ENCODE measurements at regions not wholly inside any gene's neighbourhood (a gene's known extent, or its start where the extent isn't known, plus 50 kb on each side); places are given as distances from the start of the nearest gene placed in this dataset.

DNA sequence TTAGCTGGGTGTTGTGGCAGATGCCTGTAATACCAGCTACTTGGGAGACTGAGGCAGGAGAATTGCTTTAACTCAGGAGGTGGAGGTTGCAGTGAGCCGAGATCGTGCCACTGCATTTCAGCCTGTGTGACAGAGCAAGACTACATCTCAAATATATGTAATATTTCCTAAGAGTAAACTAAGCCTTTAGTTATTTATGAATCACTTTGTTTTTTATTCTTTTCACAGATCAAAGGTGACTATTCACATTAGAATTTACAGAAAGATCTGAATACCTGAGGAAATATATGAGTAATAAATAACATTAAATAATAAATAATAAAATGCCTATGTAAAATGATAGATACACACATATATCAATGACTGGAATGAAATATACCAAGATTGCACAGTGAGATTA is 630.8 kb upstream of the IMPG1 start:
- H3K27me3 ChIP-seq (replicated peaks; ENCODE audit: insufficient read depth) = no peaks in the 10 kb centered on the region
- no peaks in the 10 kb centered on the region for H3K36me3 ChIP-seq
- H3K9me3 ChIP-seq = no peaks in the 10 kb centered on the region
- H3K4me3 ChIP-seq = no peak overlapping the region
- no peak overlapping the region for H3K27ac ChIP-seq
- ATAC-seq (ENCODE audit: insufficient number of reproducible peaks, low FRiP score, low read depth) = no peak
- TF ChIP-seq, protein P1, sequence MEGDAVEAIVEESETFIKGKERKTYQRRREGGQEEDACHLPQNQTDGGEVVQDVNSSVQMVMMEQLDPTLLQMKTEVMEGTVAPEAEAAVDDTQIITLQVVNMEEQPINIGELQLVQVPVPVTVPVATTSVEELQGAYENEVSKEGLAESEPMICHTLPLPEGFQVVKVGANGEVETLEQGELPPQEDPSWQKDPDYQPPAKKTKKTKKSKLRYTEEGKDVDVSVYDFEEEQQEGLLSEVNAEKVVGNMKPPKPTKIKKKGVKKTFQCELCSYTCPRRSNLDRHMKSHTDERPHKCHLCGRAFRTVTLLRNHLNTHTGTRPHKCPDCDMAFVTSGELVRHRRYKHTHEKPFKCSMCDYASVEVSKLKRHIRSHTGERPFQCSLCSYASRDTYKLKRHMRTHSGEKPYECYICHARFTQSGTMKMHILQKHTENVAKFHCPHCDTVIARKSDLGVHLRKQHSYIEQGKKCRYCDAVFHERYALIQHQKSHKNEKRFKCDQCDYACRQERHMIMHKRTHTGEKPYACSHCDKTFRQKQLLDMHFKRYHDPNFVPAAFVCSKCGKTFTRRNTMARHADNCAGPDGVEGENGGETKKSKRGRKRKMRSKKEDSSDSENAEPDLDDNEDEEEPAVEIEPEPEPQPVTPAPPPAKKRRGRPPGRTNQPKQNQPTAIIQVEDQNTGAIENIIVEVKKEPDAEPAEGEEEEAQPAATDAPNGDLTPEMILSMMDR (IDR thresholded peaks at IDR 0.05) = no peak
- H3K4me1 ChIP-seq (ENCODE audit: control insufficient read depth in 1 of 2, low read depth in 2 of 2) = peaks cover 0 to 7% of the 10 kb centered on the region in 2 donors
- DNase-seq (ENCODE audit: low spot score) = no peak

DNA sequence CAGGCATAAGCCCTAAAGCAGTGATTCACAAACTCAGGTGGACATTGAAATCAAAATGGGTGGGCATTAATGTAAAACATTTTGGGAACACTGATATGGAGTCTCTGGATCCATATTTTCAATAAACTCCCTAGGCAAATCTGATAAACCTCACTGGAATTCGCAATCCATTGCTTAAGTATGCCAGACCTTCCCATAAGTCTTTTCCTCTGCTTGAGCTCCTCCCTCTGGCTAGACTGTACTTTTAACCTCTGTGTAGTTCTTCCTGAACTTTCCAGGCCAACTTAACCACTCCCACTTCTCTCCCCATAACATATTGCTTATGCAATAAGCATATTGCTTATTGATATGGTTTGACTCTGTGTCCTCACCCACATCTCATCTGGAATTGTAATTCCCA is 629.7 kb upstream of the IMPG1 start:
- Histone ChIP-seq H3K9me3 (no peaks in the 10 kb centered on the region), H3K4me3 (no peak overlapping the region), H3K27ac (no peak overlapping the region), H3K4me1 (ENCODE audit: control insufficient read depth in 1 of 2, low read depth in 2 of 2) (peaks cover 0 to 7% of the 10 kb centered on the region in 2 donors), H3K36me3 (no peaks in the 10 kb centered on the region), H3K27me3 (replicated peaks; ENCODE audit: insufficient read depth) (no peaks in the 10 kb centered on the region)
- TF ChIP-seq, protein P1 (IDR thresholded peaks at IDR 0.05) = no peak
- DNase-seq (ENCODE audit: low spot score) = no peak
- ATAC-seq (ENCODE audit: insufficient number of reproducible peaks, low FRiP score, low read depth) = no peak

DNA sequence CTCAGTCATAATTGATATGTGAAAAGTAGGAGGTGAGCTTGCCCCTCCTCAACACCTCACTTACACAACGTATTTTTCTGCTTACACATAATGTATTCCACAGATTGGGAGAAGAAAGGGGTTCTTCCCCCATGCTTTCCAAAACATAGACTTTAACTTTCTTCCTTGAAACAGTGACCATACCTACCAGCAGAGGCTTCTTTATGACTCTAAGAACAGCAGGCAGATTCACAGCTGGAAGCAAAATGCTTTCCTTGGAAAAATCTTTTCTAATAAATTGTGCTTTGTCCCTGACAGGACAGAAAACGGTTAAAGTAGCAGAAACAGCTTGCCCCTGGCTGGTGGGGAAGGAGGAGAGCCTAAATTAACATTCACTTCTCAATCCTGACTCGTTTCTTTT is 629.1 kb upstream of the IMPG1 start:
- Histone ChIP-seq H3K27me3 (replicated peaks; ENCODE audit: insufficient read depth) (no peaks in the 10 kb centered on the region), H3K4me1 (ENCODE audit: control insufficient read depth in 1 of 2, low read depth in 2 of 2) (peaks cover 0 to 7% of the 10 kb centered on the region in 2 donors), H3K27ac (no peak overlapping the region), H3K36me3 (no peaks in the 10 kb centered on the region), H3K9me3 (no peaks in the 10 kb centered on the region), H3K4me3 (no peak overlapping the region)
- DNase-seq (ENCODE audit: low spot score) (no peak), ATAC-seq (ENCODE audit: insufficient number of reproducible peaks, low FRiP score, low read depth) (no peak)
- TF ChIP-seq, protein P1 (IDR thresholded peaks at IDR 0.05) = no peak

DNA sequence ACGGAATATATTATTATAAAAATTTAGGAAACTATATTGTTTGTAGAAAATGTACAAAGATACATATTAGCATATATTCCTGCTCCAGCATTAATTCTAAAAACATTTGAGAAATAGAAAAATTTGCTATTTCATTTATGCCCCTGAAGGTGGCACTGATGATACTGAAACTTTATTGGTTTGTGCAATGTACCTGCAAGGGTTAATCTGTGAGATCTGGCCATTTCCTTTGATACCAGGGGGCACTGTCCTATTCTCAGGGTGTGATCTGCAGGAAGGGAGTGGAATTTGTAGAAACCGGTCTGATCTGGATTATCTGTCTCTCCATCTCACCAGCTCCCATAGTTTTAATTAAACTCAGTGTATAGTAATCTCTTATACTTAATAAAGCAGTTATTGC is 625.1 kb upstream of the IMPG1 start:
- no peak for ATAC-seq (ENCODE audit: insufficient number of reproducible peaks, low FRiP score, low read depth)
- no peak overlapping the region for H3K27ac ChIP-seq
- no peaks in the 10 kb centered on the region for H3K27me3 ChIP-seq (replicated peaks; ENCODE audit: insufficient read depth)
- no peak overlapping the region for H3K4me3 ChIP-seq
- H3K4me1 ChIP-seq (ENCODE audit: control insufficient read depth in 1 of 2, low read depth in 2 of 2) = peaks cover 0 to 7% of the 10 kb centered on the region in 2 donors
- TF ChIP-seq, protein P1 (IDR thresholded peaks at IDR 0.05) = no peak
- H3K9me3 ChIP-seq = no peaks in the 10 kb centered on the region
- no peaks in the 10 kb centered on the region for H3K36me3 ChIP-seq
- no peak for DNase-seq (ENCODE audit: low spot score)

DNA sequence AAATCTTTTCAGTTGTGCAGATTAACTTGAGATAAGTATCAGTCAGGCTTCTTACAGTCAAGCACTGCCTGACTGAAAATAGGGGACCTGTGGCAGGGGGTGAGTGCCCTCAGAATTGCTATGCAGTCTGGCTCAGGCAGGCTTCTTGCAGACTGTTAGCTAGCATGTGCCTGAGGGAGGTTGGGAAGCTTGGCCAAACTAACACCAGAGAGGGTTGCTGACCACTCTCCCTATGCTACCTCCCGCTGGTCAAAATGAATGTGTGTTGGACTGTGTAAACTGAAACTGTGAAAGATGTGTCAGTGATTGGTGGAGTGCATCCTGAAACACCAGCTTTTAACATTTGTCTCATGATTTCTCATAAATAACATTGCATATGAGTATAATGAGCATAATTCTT is 622.3 kb upstream of the IMPG1 start:
- no peak overlapping the region for H3K27ac ChIP-seq
- H3K4me3 ChIP-seq = no peak overlapping the region
- DNase-seq (ENCODE audit: low spot score) = no peak
- TF ChIP-seq, protein P1 (IDR thresholded peaks at IDR 0.05) = no peak
- H3K9me3 ChIP-seq = no peaks in the 10 kb centered on the region
- no peaks in the 10 kb centered on the region for H3K4me1 ChIP-seq (ENCODE audit: control insufficient read depth in 1 of 2, low read depth in 2 of 2)
- H3K36me3 ChIP-seq = no peaks in the 10 kb centered on the region
- no peaks in the 10 kb centered on the region for H3K27me3 ChIP-seq (replicated peaks; ENCODE audit: insufficient read depth)
- no peak for ATAC-seq (ENCODE audit: insufficient number of reproducible peaks, low FRiP score, low read depth)

All from thoracic aorta (tissue), 2 donors.